ENCODE measurements at regions not wholly inside any gene's neighbourhood (a gene's known extent, or its start where the extent isn't known, plus 50 kb on each side); places are given as distances from the start of the nearest gene placed in this dataset.
A peak's percentile ranks its signal among the peaks of the same experiment; 100 is the strongest.

DNA sequence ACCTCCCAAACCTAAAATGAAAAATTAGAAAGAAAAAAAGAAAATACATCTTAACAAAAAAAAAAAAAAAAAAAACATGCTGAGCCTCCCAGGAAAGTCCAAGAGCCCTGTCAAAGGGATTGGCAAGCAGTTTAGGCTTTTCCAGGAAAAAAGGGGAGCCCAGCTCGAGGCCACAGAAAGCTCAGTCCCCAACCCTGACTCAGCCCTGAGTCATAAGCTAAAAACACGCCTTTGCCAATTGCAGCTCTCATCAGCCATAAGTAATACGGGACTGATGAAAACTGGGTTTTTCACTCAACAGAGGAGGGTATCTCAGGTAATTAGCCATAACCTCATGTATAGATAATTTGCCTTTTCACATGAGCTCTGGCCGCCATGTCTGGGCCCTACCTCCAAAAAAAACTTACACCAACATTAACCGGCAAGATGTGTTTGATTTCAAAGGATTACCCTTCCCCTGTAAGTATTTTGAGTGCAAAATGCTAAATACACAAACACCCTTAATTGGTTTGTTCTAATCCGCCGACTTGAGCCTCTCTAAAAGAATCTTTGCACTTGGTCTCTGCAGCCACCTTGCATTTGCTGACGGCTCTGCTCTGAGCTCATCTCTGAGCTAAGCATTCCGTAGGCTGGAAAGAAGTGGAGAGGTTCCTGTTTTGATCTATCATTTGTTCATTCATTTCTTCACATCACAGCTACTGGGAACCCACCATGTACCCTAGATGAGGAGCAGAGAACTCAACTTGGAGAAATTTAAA, 319.2 kb downstream of the BCL11B start:
- ChIA-PET POLR2A (no interaction called here), CTCF (no interaction called here)
- WGBS (ENCODE audit: low lambda C conversion rate), result 9% methylated on average over 9 of the region's 9 CpGs
- H3K9ac ChIP-seq, result no peak overlapping the region
- peak overlapping the region; percentile 21; the same call in 1 of the 2 replicates for H3K4me2 ChIP-seq
- DNase-seq, result no peak
- no peaks in the 10 kb centered on the region for H4K20me1 ChIP-seq (ENCODE audit: insufficient read depth)
- peaks cover 47% of the 10 kb centered on the region for H3K27me3 ChIP-seq (ENCODE audit: insufficient read depth)
- no peaks in the 10 kb centered on the region for H3K36me3 ChIP-seq (replicated peaks in 1 of 2; ENCODE audit: control insufficient read depth in 1 of 2, insufficient read depth in 2 of 2, low read length in 1 of 2)
- H3K4me3 ChIP-seq (ENCODE audit: low read depth in 2 of 2, low read length in 1 of 2), result no peak overlapping the region
- H3F3A ChIP-seq (replicated peaks; ENCODE audit: insufficient read depth), result peaks cover 3% of the 10 kb centered on the region
- no peaks in the 10 kb centered on the region for H3K79me2 ChIP-seq (ENCODE audit: insufficient read depth)
- H3K9me3 ChIP-seq, result no peaks in the 10 kb centered on the region
- TF ChIP-seq NFIC (IDR thresholded peaks at IDR 0.05; ENCODE audit: borderline replicate concordance) (peak; percentile 13; the same call in 1 of the 2 replicates), FOXM1 (IDR thresholded peaks at IDR 0.05; ENCODE audit: low read depth) (no peak), FOSL2 (IDR thresholded peaks at IDR 0.05; ENCODE audit: borderline replicate concordance, low read depth) (peak; percentile 67), JUND (IDR thresholded peaks at IDR 0.05) (peak; percentile 29; the same call in 1 of the 2 replicates)
- no peak overlapping the region for H2AFZ ChIP-seq (ENCODE audit: low read depth)
- no peak overlapping the region for H3K27ac ChIP-seq (ENCODE audit: low read depth in 2 of 2, low read length in 1 of 2)
- H3K9me2 ChIP-seq, result no peaks in the 10 kb centered on the region
- no peaks in the 10 kb centered on the region for H3K4me1 ChIP-seq (ENCODE audit: control insufficient read depth in 1 of 2, insufficient read depth in 2 of 2, low read depth in 1 of 2, low read length in 1 of 2)

GRCh38 chr14:98953551-98954348, 318.2 kb downstream of the BCL11B start:
- TF ChIP-seq NRF1 (IDR thresholded peaks at IDR 0.05; ENCODE audit: low read depth, low read length) (no peak), RXRA (IDR thresholded peaks at IDR 0.05; ENCODE audit: borderline replicate concordance, low read depth) (no peak), FOXJ3 (CRISPR knock-in tag; IDR thresholded peaks at IDR 0.05) (no peak)
- POLR2A ChIA-PET, result no interaction called here
- no peaks in the 10 kb centered on the region for H4K20me1 ChIP-seq (ENCODE audit: insufficient read depth)
- H3K79me2 ChIP-seq (ENCODE audit: insufficient read depth), result no peaks in the 10 kb centered on the region
- CTCF ChIA-PET, result no interaction called here
- no peak overlapping the region for H3K4me3 ChIP-seq (ENCODE audit: low read depth in 2 of 2, low read length in 1 of 2)
- H3K27me3 ChIP-seq (ENCODE audit: insufficient read depth), result peaks cover 55% of the 10 kb centered on the region
- 13% methylated on average over 14 of the region's 20 CpGs for WGBS (ENCODE audit: low lambda C conversion rate)
- no peaks in the 10 kb centered on the region for H3K4me1 ChIP-seq (ENCODE audit: control insufficient read depth in 1 of 2, insufficient read depth in 2 of 2, low read depth in 1 of 2, low read length in 1 of 2)
- peaks cover 3% of the 10 kb centered on the region for H3F3A ChIP-seq (replicated peaks; ENCODE audit: insufficient read depth)
- no peak overlapping the region for H3K9ac ChIP-seq
- no peaks in the 10 kb centered on the region for H3K9me2 ChIP-seq
- DNase-seq, result no peak
- H3K27ac ChIP-seq (ENCODE audit: low read depth in 2 of 2, low read length in 1 of 2), result no peak overlapping the region
- no peaks in the 10 kb centered on the region for H3K36me3 ChIP-seq (replicated peaks in 1 of 2; ENCODE audit: control insufficient read depth in 1 of 2, insufficient read depth in 2 of 2, low read length in 1 of 2)
- no peaks in the 10 kb centered on the region for H3K9me3 ChIP-seq
- H2AFZ ChIP-seq (ENCODE audit: low read depth), result no peak overlapping the region
- no peak overlapping the region for H3K4me2 ChIP-seq

GRCh38 chr14:98954349-98955000, 317.5 kb downstream of the BCL11B start:
- no peak for DNase-seq
- POLR2A ChIA-PET, result no interaction called here
- H3K27ac ChIP-seq (ENCODE audit: low read depth in 2 of 2, low read length in 1 of 2), result no peak overlapping the region
- no peak overlapping the region for H3K4me3 ChIP-seq (ENCODE audit: low read depth in 2 of 2, low read length in 1 of 2)
- WGBS (ENCODE audit: low lambda C conversion rate), result 8% methylated on average over 10 of the region's 10 CpGs
- H4K20me1 ChIP-seq (ENCODE audit: insufficient read depth), result no peaks in the 10 kb centered on the region
- no peak for TF ChIP-seq FOSL2 (IDR thresholded peaks at IDR 0.05; ENCODE audit: borderline replicate concordance, low read depth)
- no peak for TF ChIP-seq GATA2 (CRISPR knock-in tag; IDR thresholded peaks at IDR 0.05)
- TF ChIP-seq, protein P1, sequence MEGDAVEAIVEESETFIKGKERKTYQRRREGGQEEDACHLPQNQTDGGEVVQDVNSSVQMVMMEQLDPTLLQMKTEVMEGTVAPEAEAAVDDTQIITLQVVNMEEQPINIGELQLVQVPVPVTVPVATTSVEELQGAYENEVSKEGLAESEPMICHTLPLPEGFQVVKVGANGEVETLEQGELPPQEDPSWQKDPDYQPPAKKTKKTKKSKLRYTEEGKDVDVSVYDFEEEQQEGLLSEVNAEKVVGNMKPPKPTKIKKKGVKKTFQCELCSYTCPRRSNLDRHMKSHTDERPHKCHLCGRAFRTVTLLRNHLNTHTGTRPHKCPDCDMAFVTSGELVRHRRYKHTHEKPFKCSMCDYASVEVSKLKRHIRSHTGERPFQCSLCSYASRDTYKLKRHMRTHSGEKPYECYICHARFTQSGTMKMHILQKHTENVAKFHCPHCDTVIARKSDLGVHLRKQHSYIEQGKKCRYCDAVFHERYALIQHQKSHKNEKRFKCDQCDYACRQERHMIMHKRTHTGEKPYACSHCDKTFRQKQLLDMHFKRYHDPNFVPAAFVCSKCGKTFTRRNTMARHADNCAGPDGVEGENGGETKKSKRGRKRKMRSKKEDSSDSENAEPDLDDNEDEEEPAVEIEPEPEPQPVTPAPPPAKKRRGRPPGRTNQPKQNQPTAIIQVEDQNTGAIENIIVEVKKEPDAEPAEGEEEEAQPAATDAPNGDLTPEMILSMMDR (IDR thresholded peaks at IDR 0.05), result no peak
- no peak for TF ChIP-seq TAF1 (IDR thresholded peaks at IDR 0.05; ENCODE audit: borderline replicate concordance, low read depth, low read length)
- no peak for TF ChIP-seq GABPA (IDR thresholded peaks at IDR 0.05; ENCODE audit: low read depth)
- TF ChIP-seq NFIC (IDR thresholded peaks at IDR 0.05; ENCODE audit: borderline replicate concordance), result no peak
- TF ChIP-seq YY1 (IDR thresholded peaks at IDR 0.05; ENCODE audit: low read depth), result no peak
- TF ChIP-seq MAX (IDR thresholded peaks at IDR 0.05; ENCODE audit: low read depth), result no peak
- TF ChIP-seq NRF1 (IDR thresholded peaks at IDR 0.05; ENCODE audit: low read depth, low read length), result no peak
- no peak overlapping the region for H3K9ac ChIP-seq
- H3K27me3 ChIP-seq (ENCODE audit: insufficient read depth), result peaks cover 51% of the 10 kb centered on the region
- peaks cover 3% of the 10 kb centered on the region for H3F3A ChIP-seq (replicated peaks; ENCODE audit: insufficient read depth)
- CTCF ChIA-PET, result interaction anchor here (0.8 to 0.9 kb wide), 2 partner anchors 10 to 33 kb away, joined by 3 read pairs; no protein-coding TSS in a partner anchor
- no peaks in the 10 kb centered on the region for H3K9me2 ChIP-seq
- no peak overlapping the region for H3K4me2 ChIP-seq
- H3K36me3 ChIP-seq (replicated peaks in 1 of 2; ENCODE audit: control insufficient read depth in 1 of 2, insufficient read depth in 2 of 2, low read length in 1 of 2), result no peaks in the 10 kb centered on the region
- no peaks in the 10 kb centered on the region for H3K4me1 ChIP-seq (ENCODE audit: control insufficient read depth in 1 of 2, insufficient read depth in 2 of 2, low read depth in 1 of 2, low read length in 1 of 2)
- no peaks in the 10 kb centered on the region for H3K79me2 ChIP-seq (ENCODE audit: insufficient read depth)
- H2AFZ ChIP-seq (ENCODE audit: low read depth), result no peak overlapping the region
- H3K9me3 ChIP-seq, result no peaks in the 10 kb centered on the region

All from SK-N-SH (cell line).